SK-N-SH (cell line): ENCODE measurements at regions not wholly inside any gene's neighbourhood (a gene's known extent, or its start where the extent isn't known, plus 50 kb on each side); places are given as distances from the start of the nearest gene placed in this dataset.

Experiments
- CTCF ChIA-PET: fragments of 300-600, 350-600 bp; formaldehyde crosslinking; extraction: SDS; loops from one replicate; lab custom pipeline; 2021; lab: Yijun Ruan, JAX
- POLR2A ChIA-PET: fragments of 350-600 bp; sonication (Branson Sonifier 250); formaldehyde crosslinking; extraction: SDS; loops from one replicate; lab custom pipeline; 2020; ENCODE audit warnings: antibody characterized with exemption, inconsistent platforms; lab: Yijun Ruan, JAX
- DNase-seq: peaks from one replicate; pipeline ENCODE4 v3.0.0; 2012
- H2AFZ ChIP-seq: fragments of 200-600 bp; sonication (generic); 2 replicates; pipeline ENCODE4 v1.8.1; 2016; ENCODE audit warnings: antibody characterized with exemption, mild to moderate bottlenecking, low read depth
- H3F3A ChIP-seq: fragments of 200-600 bp; sonication (generic); replicated peaks from 2 replicates; pipeline ENCODE3; 2016; ENCODE audit warnings: antibody characterized with exemption, mild to moderate bottlenecking; ENCODE audit not compliant: insufficient read depth
- H3K27ac ChIP-seq, 2 experiments: fragments of 200-500 bp in 1 of 2; fragments of 200-600 bp in 1 of 2; sonication (Bioruptor generic) in 1 of 2; sonication (generic), shearing (Covaris generic) in 1 of 2; 2 replicates each; pipeline versions ENCODE4 v1.5.1 to v1.6.1; 2014 to 2016; ENCODE audit warnings: low read depth in 2 of 2, inconsistent platforms in 1 of 2, low read length in 1 of 2, mild to moderate bottlenecking in 1 of 2, mixed read lengths in 1 of 2
- H3K27me3 ChIP-seq: fragments of 200-600 bp; sonication (generic), shearing (Covaris generic); 2 replicates; pipeline ENCODE4 v1.6.1; 2016; ENCODE audit warnings: mixed run types; ENCODE audit not compliant: insufficient read depth
- H3K36me3 ChIP-seq, 2 experiments: fragments of 200-500 bp in 1 of 2; fragments of 200-600 bp in 1 of 2; sonication (Bioruptor generic) in 1 of 2; sonication (generic) in 1 of 2; replicated peaks in 1 of 2; 2 replicates each; pipeline versions ENCODE3 to v1.5.1; 2014 to 2016; ENCODE audit warnings: low read length in 1 of 2, mild to moderate bottlenecking in 1 of 2; ENCODE audit not compliant: insufficient read depth in 2 of 2, control insufficient read depth in 1 of 2
- H3K4me1 ChIP-seq, 2 experiments: fragments of 200-500 bp in 1 of 2; fragments of 200-600 bp in 1 of 2; sonication (Bioruptor generic) in 1 of 2; sonication (generic), shearing (Covaris generic) in 1 of 2; 2 replicates each; pipeline versions ENCODE4 v1.5.1 to v1.6.1; 2014 to 2016; ENCODE audit warnings: low read depth in 1 of 2, low read length in 1 of 2, mixed run types in 1 of 2; ENCODE audit not compliant: insufficient read depth in 2 of 2, control insufficient read depth in 1 of 2
- H3K4me2 ChIP-seq: fragments of 200-600 bp; sonication (generic), shearing (Covaris generic); 2 replicates; pipeline ENCODE4 v1.6.1; 2017; ENCODE audit warnings: mixed run types
- H3K4me3 ChIP-seq, 2 experiments: fragments of 200-500 bp in 1 of 2; fragments of 200-600 bp in 1 of 2; sonication (Bioruptor generic) in 1 of 2; sonication (generic), shearing (Covaris generic) in 1 of 2; 2 replicates each; pipeline versions ENCODE4 v1.5.1 to v1.8.1; 2014 to 2016; ENCODE audit warnings: low read depth in 2 of 2, inconsistent platforms in 1 of 2, low read length in 1 of 2, mild to moderate bottlenecking in 1 of 2, mixed read lengths in 1 of 2, moderate library complexity in 1 of 2
- H3K79me2 ChIP-seq: fragments of 200-600 bp; sonication (generic); 2 replicates; pipeline ENCODE4 v1.8.1; 2017; ENCODE audit warnings: mild to moderate bottlenecking; ENCODE audit not compliant: insufficient read depth
- H3K9ac ChIP-seq: fragments of 200-600 bp; sonication (generic); 2 replicates; pipeline ENCODE4 v1.6.1; 2017; ENCODE audit warnings: mixed run types
- H3K9me2 ChIP-seq: fragments of 200-600 bp; sonication (generic); 2 replicates; pipeline ENCODE4 v1.6.1; 2017; ENCODE audit warnings: mixed run types
- H3K9me3 ChIP-seq: fragments of 200-600 bp; sonication (generic); 2 replicates; pipeline ENCODE4 v1.6.1; 2017; ENCODE audit warnings: mixed run types, mild to moderate bottlenecking, moderate library complexity
- H4K20me1 ChIP-seq: fragments of 200-600 bp; sonication (generic); 2 replicates; pipeline ENCODE4 v1.6.1; 2017; ENCODE audit warnings: mild to moderate bottlenecking, mixed run types; ENCODE audit not compliant: insufficient read depth
- CTCF ChIP-seq: fragments of 200-600 bp; sonication (generic); IDR thresholded peaks from 2 replicates; pipeline ENCODE4 v1.6.1; 2017; ENCODE audit warnings: antibody characterized with exemption, mild to moderate bottlenecking, moderate library complexity
- ELF1 ChIP-seq: IDR thresholded peaks from 2 replicates; pipeline ENCODE4 v1.4.0; 2012
- EZH2phosphoT487 ChIP-seq: fragments of 200-600 bp; sonication (generic); IDR thresholded peaks from 2 replicates; pipeline ENCODE4 v1.6.1; 2017; ENCODE audit warnings: low read depth, mixed run types, mild to moderate bottlenecking, antibody characterized with exemption, moderate library complexity, borderline replicate concordance
- FOSL2 ChIP-seq: IDR thresholded peaks from 2 replicates; pipeline ENCODE4 v1.4.0; 2012; ENCODE audit warnings: low read depth, mild to moderate bottlenecking, moderate library complexity, borderline replicate concordance
- FOXJ3 ChIP-seq: sonication (generic); formaldehyde crosslinking; IDR thresholded peaks from 2 replicates; pipeline ENCODE4 v1.5.1; 2020; ENCODE audit warnings: mild to moderate bottlenecking, missing genetic modification reagents
- FOXM1 ChIP-seq: IDR thresholded peaks from 2 replicates; pipeline ENCODE4 v1.4.0; 2012; ENCODE audit warnings: low read depth, mild to moderate bottlenecking
- JUND ChIP-seq: IDR thresholded peaks from 2 replicates; pipeline ENCODE4 v1.4.0; 2012
- REST ChIP-seq: IDR thresholded peaks from 2 replicates; pipeline ENCODE4 v1.6.1; 2012; ENCODE audit warnings: mild to moderate bottlenecking, low read depth, low read length, moderate library complexity
- RFX5 ChIP-seq: IDR thresholded peaks from 2 replicates; pipeline ENCODE4 v1.6.1; 2012; ENCODE audit warnings: mild to moderate bottlenecking, improper control_type of control experiment, low read length
- TAF1 ChIP-seq: IDR thresholded peaks from 2 replicates; pipeline ENCODE4 v1.6.1; 2012; ENCODE audit warnings: low read depth, mild to moderate bottlenecking, low read length, moderate library complexity, borderline replicate concordance
- TCF12 ChIP-seq: IDR thresholded peaks from 2 replicates; pipeline ENCODE4 v1.4.0; 2012
- TEAD4 ChIP-seq: IDR thresholded peaks from 2 replicates; pipeline ENCODE4 v1.4.0; 2012; ENCODE audit warnings: mild to moderate bottlenecking, borderline replicate concordance; ENCODE audit not compliant: insufficient read depth
- USF1 ChIP-seq: IDR thresholded peaks from 2 replicates; pipeline ENCODE4 v1.4.0; 2012; ENCODE audit warnings: low read depth, borderline replicate concordance
- WGBS: methylation state at CpG from one replicate; pipeline ENCODE4 v1.1.6; 2017; ENCODE audit warnings: low lambda C conversion rate; 5-methylcytosine and 5-hydroxymethylcytosine counted together
- TF ChIP-seq, protein P1 (sequence below): IDR thresholded peaks from 2 replicates; pipeline ENCODE4; 2012

GRCh38 chr4:178349601-178350000, 907.4 kb upstream of the AGA start:
- no peaks in the 10 kb centered on the region for H3K36me3 ChIP-seq
- H3K27me3 ChIP-seq = no peaks in the 10 kb centered on the region
- no peaks in the 10 kb centered on the region for H3K79me2 ChIP-seq
- DNase-seq = no peak
- ChIA-PET CTCF (interaction anchor here (0.8 kb wide), 1 partner anchor 18 kb away, joined by 4 read pairs; no protein-coding TSS in a partner anchor), POLR2A (no interaction called here)
- H4K20me1 ChIP-seq = no peaks in the 10 kb centered on the region
- no peak overlapping the region for H3K4me2 ChIP-seq
- H3K27ac ChIP-seq = no peak overlapping the region
- TF ChIP-seq JUND (no peak), CTCF (no peak), FOXJ3 (no peak), TEAD4 (no peak), TCF12 (no peak), RFX5 (no peak), REST (no peak), ELF1 (no peak), TAF1 (no peak), FOSL2 (no peak), FOXM1 (no peak), USF1 (no peak), EZH2phosphoT487 (no peak)
- TF ChIP-seq, protein P1, sequence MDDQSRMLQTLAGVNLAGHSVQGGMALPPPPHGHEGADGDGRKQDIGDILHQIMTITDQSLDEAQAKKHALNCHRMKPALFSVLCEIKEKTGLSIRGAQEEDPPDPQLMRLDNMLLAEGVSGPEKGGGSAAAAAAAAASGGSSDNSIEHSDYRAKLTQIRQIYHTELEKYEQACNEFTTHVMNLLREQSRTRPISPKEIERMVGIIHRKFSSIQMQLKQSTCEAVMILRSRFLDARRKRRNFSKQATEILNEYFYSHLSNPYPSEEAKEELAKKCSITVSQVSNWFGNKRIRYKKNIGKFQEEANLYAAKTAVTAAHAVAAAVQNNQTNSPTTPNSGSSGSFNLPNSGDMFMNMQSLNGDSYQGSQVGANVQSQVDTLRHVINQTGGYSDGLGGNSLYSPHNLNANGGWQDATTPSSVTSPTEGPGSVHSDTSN = no peak
- no peaks in the 10 kb centered on the region for H3K9me2 ChIP-seq
- H3K9me3 ChIP-seq = no peaks in the 10 kb centered on the region
- H3K4me3 ChIP-seq = no peak overlapping the region
- no peaks in the 10 kb centered on the region for H3F3A ChIP-seq
- H3K9ac ChIP-seq = no peak overlapping the region
- no peaks in the 10 kb centered on the region for H3K4me1 ChIP-seq
- no peak overlapping the region for H2AFZ ChIP-seq
- WGBS = 17% methylated on average over 4 of the region's 4 CpGs
